ENCODE measurements at regions not wholly inside any gene's neighbourhood (a gene's known extent, or its start where the extent isn't known, plus 50 kb on each side); places are given as distances from the start of the nearest gene placed in this dataset.
A peak's percentile ranks its signal among the peaks of the same experiment; 100 is the strongest.

DNA sequence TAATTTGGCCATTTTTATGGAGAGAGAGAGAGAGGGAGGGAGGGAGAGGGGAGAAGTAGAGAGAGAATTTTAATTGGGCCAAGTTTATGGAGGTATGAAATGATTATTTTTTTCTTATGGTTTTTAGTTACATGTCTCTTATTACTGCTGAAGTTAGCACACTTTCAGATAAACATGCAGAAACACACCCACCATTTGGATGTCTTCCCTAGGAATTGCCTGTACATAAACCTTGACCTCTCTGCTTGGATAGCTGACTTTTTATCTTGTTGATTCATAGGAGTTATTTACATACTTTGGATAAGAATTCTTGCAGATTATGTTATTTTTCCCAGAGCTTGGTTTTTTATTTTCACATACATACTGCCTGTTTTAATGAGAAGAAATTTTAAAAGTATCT lies 310.2 kb upstream of the ADAMTS5 start:
- DNase-seq (ENCODE audit: low read depth) = no peak
- in situ Hi-C loops (cut with HindIII; ENCODE audit: low sequenced_read_pairs) = no loop called here

DNA sequence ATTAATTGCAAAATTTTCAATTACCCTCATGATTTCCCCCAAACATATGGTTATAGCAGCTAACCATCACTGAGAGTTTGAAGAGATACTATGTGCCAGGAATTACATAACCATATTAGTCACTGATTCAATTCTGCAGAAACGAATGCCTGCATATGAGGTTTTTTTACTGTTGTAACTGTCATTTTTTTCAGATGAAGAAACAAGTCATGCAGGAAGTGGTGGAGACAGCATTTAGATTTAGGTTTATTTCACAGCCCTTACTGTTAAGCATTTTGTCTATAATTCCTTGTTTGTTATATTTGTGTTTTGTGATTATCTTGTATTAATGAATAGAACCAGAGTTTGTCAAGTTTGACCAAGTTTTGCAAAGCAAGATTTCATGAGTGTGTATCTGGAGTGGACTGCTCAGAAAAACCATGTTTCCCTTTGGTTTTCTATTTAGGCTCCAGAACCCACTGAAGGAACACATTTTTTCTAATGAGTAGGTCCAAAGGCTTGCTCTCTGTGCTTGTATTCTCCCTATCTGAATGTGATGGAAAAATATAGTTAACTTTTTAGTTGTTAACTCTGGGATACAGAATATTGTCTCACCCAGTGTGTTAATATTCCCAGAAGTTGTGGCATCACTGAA lies 308.5 kb upstream of the ADAMTS5 start:
- peak; percentile 37 for DNase-seq (ENCODE audit: low read depth)
- no peak overlapping the region for H3K4me3 ChIP-seq (ENCODE audit: low read depth, low read length)
- in situ Hi-C loops (cut with HindIII; ENCODE audit: low sequenced_read_pairs) = no loop called here
- TF ChIP-seq, protein P1, sequence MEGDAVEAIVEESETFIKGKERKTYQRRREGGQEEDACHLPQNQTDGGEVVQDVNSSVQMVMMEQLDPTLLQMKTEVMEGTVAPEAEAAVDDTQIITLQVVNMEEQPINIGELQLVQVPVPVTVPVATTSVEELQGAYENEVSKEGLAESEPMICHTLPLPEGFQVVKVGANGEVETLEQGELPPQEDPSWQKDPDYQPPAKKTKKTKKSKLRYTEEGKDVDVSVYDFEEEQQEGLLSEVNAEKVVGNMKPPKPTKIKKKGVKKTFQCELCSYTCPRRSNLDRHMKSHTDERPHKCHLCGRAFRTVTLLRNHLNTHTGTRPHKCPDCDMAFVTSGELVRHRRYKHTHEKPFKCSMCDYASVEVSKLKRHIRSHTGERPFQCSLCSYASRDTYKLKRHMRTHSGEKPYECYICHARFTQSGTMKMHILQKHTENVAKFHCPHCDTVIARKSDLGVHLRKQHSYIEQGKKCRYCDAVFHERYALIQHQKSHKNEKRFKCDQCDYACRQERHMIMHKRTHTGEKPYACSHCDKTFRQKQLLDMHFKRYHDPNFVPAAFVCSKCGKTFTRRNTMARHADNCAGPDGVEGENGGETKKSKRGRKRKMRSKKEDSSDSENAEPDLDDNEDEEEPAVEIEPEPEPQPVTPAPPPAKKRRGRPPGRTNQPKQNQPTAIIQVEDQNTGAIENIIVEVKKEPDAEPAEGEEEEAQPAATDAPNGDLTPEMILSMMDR (IDR thresholded peaks at IDR 0.05; ENCODE audit: low read depth, low read length, missing control alignments) = no peak

More for the DNA sequence above, 310.2 kb upstream of the ADAMTS5 start:
- TF ChIP-seq, protein P1 (IDR thresholded peaks at IDR 0.05; ENCODE audit: low read depth, low read length, missing control alignments) = no peak
- no peak overlapping the region for H3K4me3 ChIP-seq (ENCODE audit: low read depth, low read length)

DNA sequence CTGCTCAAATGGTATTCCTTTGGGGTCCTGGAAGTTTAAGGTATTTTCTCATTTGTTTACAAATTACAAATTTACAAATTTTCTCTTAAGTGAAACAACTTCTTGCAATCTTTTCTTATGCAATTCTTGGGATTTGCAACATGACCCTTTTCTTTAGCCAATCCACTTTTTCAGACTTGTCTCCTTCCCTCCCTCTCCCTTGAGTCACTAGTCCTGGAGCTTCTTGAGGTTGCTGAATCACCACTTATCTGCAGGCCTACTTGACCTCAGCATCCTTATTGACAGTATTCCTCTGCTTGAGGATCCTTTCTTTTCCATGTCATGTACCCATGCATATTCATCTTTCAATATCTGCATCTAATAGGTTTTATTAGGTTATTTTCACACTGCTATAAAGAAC lies 302.8 kb upstream of the ADAMTS5 start:
- in situ Hi-C loops (cut with HindIII; ENCODE audit: low sequenced_read_pairs) = no loop called here
- TF ChIP-seq, protein P1 (IDR thresholded peaks at IDR 0.05; ENCODE audit: low read depth, low read length, missing control alignments) = no peak
- DNase-seq (ENCODE audit: low read depth) = peak; percentile 36
- no peak overlapping the region for H3K4me3 ChIP-seq (ENCODE audit: low read depth, low read length)

DNA sequence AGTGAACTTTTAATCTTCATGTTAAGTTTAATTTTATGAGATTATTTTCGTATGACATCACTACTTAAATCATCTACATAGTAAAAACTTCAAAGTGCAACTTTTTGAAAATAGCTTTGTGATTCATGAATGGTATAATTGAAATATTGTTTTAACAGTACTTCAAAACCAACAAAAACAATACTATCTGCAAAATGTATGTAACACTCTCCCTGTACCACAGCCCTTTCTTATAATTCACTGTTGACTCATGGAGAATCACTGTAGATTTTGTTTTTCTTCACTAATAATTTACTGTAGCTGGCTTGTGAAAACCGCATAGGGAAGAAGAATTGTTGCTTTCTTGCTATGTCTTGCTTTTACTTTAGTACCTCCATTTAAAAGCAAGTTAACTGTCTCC lies 301.4 kb upstream of the ADAMTS5 start:
- no peak for DNase-seq (ENCODE audit: low read depth)

DNA sequence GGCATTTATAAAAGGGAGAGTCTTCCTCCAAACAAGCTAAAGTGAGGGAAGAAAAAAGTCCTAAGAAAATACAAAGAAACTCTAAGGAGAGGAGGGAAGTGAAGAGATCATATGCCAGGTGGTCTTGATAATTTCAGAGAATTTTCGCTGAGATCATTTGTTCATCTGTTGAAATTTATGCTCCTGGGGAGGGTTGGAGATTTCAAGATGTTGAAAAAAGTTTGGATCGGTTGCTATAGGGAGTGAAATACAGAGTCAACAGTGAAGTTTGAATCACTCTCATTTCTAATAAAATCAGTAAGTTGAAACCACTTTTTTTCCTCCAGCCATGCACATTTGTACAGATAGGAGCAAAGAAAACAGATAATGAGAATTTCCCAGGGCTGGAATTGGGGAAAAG lies 299.1 kb upstream of the ADAMTS5 start:
- in situ Hi-C loops (cut with HindIII; ENCODE audit: low sequenced_read_pairs) = no loop called here
- no peak for DNase-seq (ENCODE audit: low read depth)
- no peak overlapping the region for H3K4me3 ChIP-seq (ENCODE audit: low read depth, low read length)

More for the DNA sequence above, 301.4 kb upstream of the ADAMTS5 start:
- no peak overlapping the region for H3K4me3 ChIP-seq (ENCODE audit: low read depth, low read length)
- TF ChIP-seq, protein P1 (IDR thresholded peaks at IDR 0.05; ENCODE audit: low read depth, low read length, missing control alignments) = no peak
- in situ Hi-C loops (cut with HindIII; ENCODE audit: low sequenced_read_pairs) = no loop called here

DNA sequence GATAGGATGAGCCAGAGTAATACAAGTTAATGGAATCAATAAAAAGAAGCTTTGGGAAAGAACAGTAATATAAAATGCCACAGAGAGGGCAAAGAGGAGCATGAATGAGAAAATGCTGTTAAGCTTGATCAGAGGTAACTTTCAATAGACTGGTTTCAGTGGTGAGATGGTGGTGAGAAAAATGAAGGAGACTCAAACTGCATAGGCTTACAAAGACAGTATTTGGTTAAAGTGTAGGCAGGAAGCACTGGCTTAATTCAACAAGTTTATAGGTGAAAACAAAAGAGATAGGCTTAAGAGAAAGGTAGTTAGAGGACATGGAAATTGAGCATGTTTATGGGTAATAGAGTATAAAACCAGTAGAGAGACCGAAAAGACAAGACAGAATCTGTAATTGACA lies 298.6 kb upstream of the ADAMTS5 start:
- TF ChIP-seq, protein P1 (IDR thresholded peaks at IDR 0.05; ENCODE audit: low read depth, low read length, missing control alignments) = no peak
- H3K4me3 ChIP-seq (ENCODE audit: low read depth, low read length) = no peak overlapping the region
- DNase-seq (ENCODE audit: low read depth) = no peak
- in situ Hi-C loops (cut with HindIII; ENCODE audit: low sequenced_read_pairs) = no loop called here

More for the DNA sequence above, 299.1 kb upstream of the ADAMTS5 start:
- TF ChIP-seq, protein P1 (IDR thresholded peaks at IDR 0.05; ENCODE audit: low read depth, low read length, missing control alignments) = no peak

Data from astrocyte of the cerebellum (primary cell).